Endodermal cell (in vitro differentiated cells): ENCODE measurements at regions not wholly inside any gene's neighbourhood (a gene's known extent, or its start where the extent isn't known, plus 50 kb on each side); places are given as distances from the start of the nearest gene placed in this dataset.

Source experiments
- DNase-seq: peaks from one replicate; pipeline ENCODE4 v3.0.0-alpha.2; 2017
- H3K27ac ChIP-seq: 2 replicates; pipeline ENCODE4 v1.5.1; 2013; ENCODE audit warnings: mild to moderate bottlenecking, low read depth, low read length, moderate library complexity
- H3K27me3 ChIP-seq: 2 replicates; pipeline ENCODE4 v1.6.1; 2013; ENCODE audit warnings: mild to moderate bottlenecking, low read length, moderate library complexity; ENCODE audit not compliant: insufficient read depth, control insufficient read depth, poor library complexity, severe bottlenecking
- H3K36me3 ChIP-seq: 2 replicates; pipeline ENCODE4 v1.7.0; 2013; ENCODE audit warnings: mild to moderate bottlenecking, low read length, moderate library complexity; ENCODE audit not compliant: control insufficient read depth, insufficient read depth
- H3K4me1 ChIP-seq: one replicate; pipeline ENCODE4 v1.7.0; 2013; ENCODE audit warnings: low read length; ENCODE audit not compliant: control insufficient read depth, insufficient read depth
- H3K4me3 ChIP-seq: 2 replicates; pipeline ENCODE4 v1.5.1; 2013; ENCODE audit warnings: mild to moderate bottlenecking, low read length, moderate library complexity
- H3K9ac ChIP-seq: 2 replicates; pipeline ENCODE4 v1.6.1; 2013; ENCODE audit warnings: mild to moderate bottlenecking, low read length, moderate library complexity; ENCODE audit not compliant: poor library complexity, severe bottlenecking; ENCODE audit errors: extremely low read depth
- H3K9me3 ChIP-seq: 2 replicates; pipeline ENCODE4 v1.6.1; 2013; ENCODE audit warnings: mild to moderate bottlenecking, low read length, moderate library complexity; ENCODE audit not compliant: control insufficient read depth
- H3K27ac Mint-ChIP-seq: 2 replicates; pipeline ENCODE4 v1.8.0; 2020; ENCODE audit warnings: mixed read lengths
- H3K27me3 Mint-ChIP-seq: 2 replicates; pipeline ENCODE4 v1.8.0; 2021; ENCODE audit warnings: mild to moderate bottlenecking, mixed read lengths; ENCODE audit not compliant: insufficient read depth
- H3K36me3 Mint-ChIP-seq: 2 replicates; pipeline ENCODE4 v1.8.0; 2020; ENCODE audit warnings: low read depth, mixed read lengths
- H3K4me1 Mint-ChIP-seq: 2 replicates; pipeline ENCODE4 v1.8.0; 2020; ENCODE audit warnings: mixed read lengths
- H3K4me3 Mint-ChIP-seq: 2 replicates; pipeline ENCODE4 v1.8.0; 2020; ENCODE audit warnings: mild to moderate bottlenecking, moderate library complexity, mixed read lengths
- H3K9me3 Mint-ChIP-seq: 2 replicates; pipeline ENCODE4 v1.8.0; 2020; ENCODE audit warnings: mild to moderate bottlenecking, mixed read lengths
- CTCF ChIP-seq: fragments of 200-600 bp; sonication (generic); conservative IDR thresholded peaks from 2 replicates; pipeline ENCODE4 v1.5.0; 2021; ENCODE audit warnings: antibody characterized with exemption, mild to moderate bottlenecking
- WGBS, 2 experiments: methylation state at CpG; one replicate each; pipeline versions ENCODE4 v1.1.5 to v1.1.7; 2013; ENCODE audit warnings: missing lambda C conversion rate in 2 of 2, mixed read lengths in 1 of 2; ENCODE audit not compliant: insufficient coverage in 1 of 2, insufficient read length in 1 of 2; 5-methylcytosine and 5-hydroxymethylcytosine counted together

DNA sequence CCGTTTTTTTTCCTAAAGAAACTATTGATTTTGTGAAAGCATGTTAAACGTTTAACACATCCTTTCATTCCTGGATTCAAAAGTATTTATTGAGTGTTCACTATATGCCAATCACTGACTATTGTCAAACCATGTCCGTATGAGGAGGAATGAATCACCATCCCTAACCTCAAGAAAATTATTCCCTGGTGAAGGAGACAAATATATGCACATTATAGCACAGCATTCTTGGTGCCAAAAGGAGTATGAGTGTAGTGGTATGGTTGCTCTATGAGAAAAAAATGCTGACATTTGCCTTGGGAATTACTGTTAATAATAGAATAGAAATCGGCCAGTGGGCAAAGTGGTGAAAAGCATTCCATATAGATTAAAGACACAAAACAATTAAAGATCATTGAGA lies 1390.1 kb downstream of the MRPL39 start:
- Histone ChIP-seq H3K9me3 (no peaks in the 10 kb centered on the region), H3K4me1 (no peaks in the 10 kb centered on the region), H3K27me3 (no peaks in the 10 kb centered on the region), H3K4me3 (no peak overlapping the region), H3K27ac (no peak overlapping the region), H3K9ac (no peak overlapping the region), H3K36me3 (no peaks in the 10 kb centered on the region)
- Mint-ChIP-seq H3K9me3 (peaks cover 35% of the 10 kb centered on the region), H3K4me3 (no peak overlapping the region), H3K36me3 (no peaks in the 10 kb centered on the region), H3K27ac (no peak overlapping the region), H3K27me3 (no peaks in the 10 kb centered on the region), H3K4me1 (no peaks in the 10 kb centered on the region)
- TF ChIP-seq CTCF: no peak
- WGBS, 2 experiments: 78% methylated on average over 4 of the region's 4 CpGs; no CpG with 5 or more reads in 1 of the 2 experiments
- no peak for DNase-seq

- Histone ChIP-seq H3K4me1 (no peaks in the 10 kb centered on the region), H3K27ac (no peak overlapping the region), H3K9ac (no peak overlapping the region), H3K9me3 (no peaks in the 10 kb centered on the region), H3K27me3 (no peaks in the 10 kb centered on the region), H3K36me3 (no peaks in the 10 kb centered on the region), H3K4me3 (no peak overlapping the region)
- H3K27ac Mint-ChIP-seq: no peak overlapping the region
- peaks cover 64% of the 10 kb centered on the region for H3K9me3 Mint-ChIP-seq
- 81% methylated on average over 5 of the region's 5 CpGs; no CpG with 5 or more reads in 1 of the 2 experiments for WGBS, 2 experiments
- TF ChIP-seq CTCF: no peak
- H3K27me3 Mint-ChIP-seq: no peaks in the 10 kb centered on the region
- no peaks in the 10 kb centered on the region for H3K36me3 Mint-ChIP-seq
- no peak overlapping the region for H3K4me3 Mint-ChIP-seq
- DNase-seq: no peak
- H3K4me1 Mint-ChIP-seq: no peaks in the 10 kb centered on the region
Observed at GRCh38 chr21:24210130-24210529, 1397.2 kb downstream of the MRPL39 start.

GRCh38 chr21:24208562-24209260 lies 1398.6 kb downstream of the MRPL39 start:
- no peaks in the 10 kb centered on the region for H3K4me1 ChIP-seq
- no peak overlapping the region for H3K9ac ChIP-seq
- H3K9me3 ChIP-seq: no peaks in the 10 kb centered on the region
- Mint-ChIP-seq H3K27me3 (no peaks in the 10 kb centered on the region), H3K36me3 (no peaks in the 10 kb centered on the region), H3K4me1 (no peaks in the 10 kb centered on the region), H3K4me3 (no peak overlapping the region), H3K9me3 (peaks cover 65% of the 10 kb centered on the region), H3K27ac (no peak overlapping the region)
- H3K27me3 ChIP-seq: no peaks in the 10 kb centered on the region
- no peak for DNase-seq
- no peak for TF ChIP-seq CTCF
- no peak overlapping the region for H3K4me3 ChIP-seq
- no peaks in the 10 kb centered on the region for H3K36me3 ChIP-seq
- no peak overlapping the region for H3K27ac ChIP-seq
- WGBS, 2 experiments: 91 to 94% methylated on average over 9 to 54 of the region's 54 CpGs
